ENCODE measurements at regions not wholly inside any gene's neighbourhood (a gene's known extent, or its start where the extent isn't known, plus 50 kb on each side); places are given as distances from the start of the nearest gene placed in this dataset.

GRCh38 chr17:73954951-73955350 lies 248.5 kb upstream of the RPL38 start:
- TF ChIP-seq CTCF (IDR thresholded peaks at IDR 0.05) (no peak), POLR2A (IDR thresholded peaks at IDR 0.05) (no peak)
